WTC11 (cell line): ENCODE measurements at regions not wholly inside any gene's neighbourhood (a gene's known extent, or its start where the extent isn't known, plus 50 kb on each side); places are given as distances from the start of the nearest gene placed in this dataset.

ENCODE experiments used
- ATAC-seq: fragments of 200-7000 bp; cut with Tn5 transposase; 2 replicates; pipeline ENCODE4 v1.10.0; 2021; ENCODE audit warnings: mild to moderate bottlenecking, moderate library complexity
- CTCF ChIA-PET: fragments of 300-600 bp; sonication (Branson Sonifier 250); formaldehyde crosslinking; loops from one replicate; lab custom pipeline; 2021; ENCODE audit warnings: antibody characterized with exemption; lab: Charles Lee
- POLR2A ChIA-PET: fragments of 350-600 bp; sonication (Branson Sonifier 250); formaldehyde crosslinking; loops from one replicate; lab custom pipeline; 2021; ENCODE audit warnings: antibody characterized with exemption; lab: Charles Lee
- DNase-seq: peaks from one replicate; pipeline ENCODE4 v3.0.0; 2021; ENCODE audit warnings: low spot score
- H3K27ac Mint-ChIP-seq: 2 replicates; pipeline ENCODE4 v1.8.0; 2021; ENCODE audit warnings: mixed read lengths
- H3K27me3 Mint-ChIP-seq: 2 replicates; pipeline ENCODE4 v1.8.0; 2021; ENCODE audit warnings: low read depth, mild to moderate bottlenecking, moderate library complexity, mixed read lengths
- H3K36me3 Mint-ChIP-seq: 2 replicates; pipeline ENCODE4 v1.8.0; 2021; ENCODE audit warnings: mixed read lengths
- H3K4me1 Mint-ChIP-seq: 2 replicates; pipeline ENCODE4 v1.8.0; 2022; ENCODE audit warnings: mixed read lengths
- H3K4me3 Mint-ChIP-seq: 2 replicates; pipeline ENCODE4 v1.8.0; 2021; ENCODE audit warnings: mild to moderate bottlenecking, moderate library complexity, mixed read lengths
- H3K9me3 Mint-ChIP-seq: 2 replicates; pipeline ENCODE4 v1.8.0; 2021; ENCODE audit warnings: mixed read lengths
- AFF4 ChIP-seq: sonication (generic); formaldehyde crosslinking; IDR thresholded peaks from 2 replicates; pipeline ENCODE4 v1.8.1; 2023; ENCODE audit warnings: mild to moderate bottlenecking, missing genetic modification reagents, borderline replicate concordance
- ERG ChIP-seq: fragments of 250-450 bp; sonication (Bioruptor Pico); IDR thresholded peaks from 2 replicates; pipeline ENCODE4 v1.8.0; 2021; ENCODE audit warnings: mild to moderate bottlenecking
- ETV6 ChIP-seq: sonication (generic); formaldehyde crosslinking; IDR thresholded peaks from 2 replicates; pipeline ENCODE4 v1.8.1; 2022; ENCODE audit warnings: mild to moderate bottlenecking, missing genetic modification reagents
- NR3C1 ChIP-seq: sonication (generic); formaldehyde crosslinking; conservative IDR thresholded peaks from 2 replicates; pipeline ENCODE4 v1.8.1; 2023; ENCODE audit warnings: low read depth, mild to moderate bottlenecking, missing genetic modification reagents
- RORB ChIP-seq: fragments of 250-450 bp; sonication (Bioruptor Pico); IDR thresholded peaks from 2 replicates; pipeline ENCODE4 v1.9.0; 2021; ENCODE audit warnings: mild to moderate bottlenecking
- SP1 ChIP-seq: sonication (generic); formaldehyde crosslinking; conservative IDR thresholded peaks from 2 replicates; pipeline ENCODE4 v1.8.1; 2022; ENCODE audit warnings: missing genetic modification reagents
- USF2 ChIP-seq: sonication (generic); formaldehyde crosslinking; IDR thresholded peaks from 2 replicates; pipeline ENCODE4 v1.8.1; 2023; ENCODE audit warnings: mild to moderate bottlenecking, missing genetic modification reagents, moderate library complexity
- ZBTB43 ChIP-seq: sonication (generic); formaldehyde crosslinking; IDR thresholded peaks from 2 replicates; pipeline ENCODE4 v1.8.1; 2023; ENCODE audit warnings: mild to moderate bottlenecking, missing genetic modification reagents
- ZNF425 ChIP-seq: fragments of 250-450 bp; sonication (Bioruptor Pico); conservative IDR thresholded peaks from 2 replicates; pipeline ENCODE4 v1.9.0; 2021; ENCODE audit warnings: mild to moderate bottlenecking
- TF ChIP-seq, protein P1 (sequence below): sonication (generic); formaldehyde crosslinking; IDR thresholded peaks from 2 replicates; pipeline ENCODE4 v1.8.1; 2023; ENCODE audit warnings: mild to moderate bottlenecking, missing genetic modification reagents
- TF ChIP-seq, protein P2 (sequence below): sonication (generic); formaldehyde crosslinking; IDR thresholded peaks from 2 replicates; pipeline ENCODE4 v1.8.0; 2023; ENCODE audit warnings: missing genetic modification reagents, mild to moderate bottlenecking, borderline replicate concordance

GRCh38 chr5:54905246-54905795 is 80.1 kb downstream of the ESM1 start:
- ATAC-seq = no peak
- no peak overlapping the region for H3K4me3 Mint-ChIP-seq
- DNase-seq = no peak
- no peaks in the 10 kb centered on the region for H3K36me3 Mint-ChIP-seq
- TF ChIP-seq ERG (CRISPR knock-in tag) (no peak), ZNF425 (no peak), ETV6 (CRISPR knock-in tag) (no peak), ZBTB43 (CRISPR knock-in tag) (no peak), RORB (CRISPR knock-in tag) (no peak), USF2 (CRISPR knock-in tag) (no peak), NR3C1 (CRISPR knock-in tag) (no peak), AFF4 (no peak), SP1 (CRISPR knock-in tag) (no peak)
- TF ChIP-seq, protein P1, sequence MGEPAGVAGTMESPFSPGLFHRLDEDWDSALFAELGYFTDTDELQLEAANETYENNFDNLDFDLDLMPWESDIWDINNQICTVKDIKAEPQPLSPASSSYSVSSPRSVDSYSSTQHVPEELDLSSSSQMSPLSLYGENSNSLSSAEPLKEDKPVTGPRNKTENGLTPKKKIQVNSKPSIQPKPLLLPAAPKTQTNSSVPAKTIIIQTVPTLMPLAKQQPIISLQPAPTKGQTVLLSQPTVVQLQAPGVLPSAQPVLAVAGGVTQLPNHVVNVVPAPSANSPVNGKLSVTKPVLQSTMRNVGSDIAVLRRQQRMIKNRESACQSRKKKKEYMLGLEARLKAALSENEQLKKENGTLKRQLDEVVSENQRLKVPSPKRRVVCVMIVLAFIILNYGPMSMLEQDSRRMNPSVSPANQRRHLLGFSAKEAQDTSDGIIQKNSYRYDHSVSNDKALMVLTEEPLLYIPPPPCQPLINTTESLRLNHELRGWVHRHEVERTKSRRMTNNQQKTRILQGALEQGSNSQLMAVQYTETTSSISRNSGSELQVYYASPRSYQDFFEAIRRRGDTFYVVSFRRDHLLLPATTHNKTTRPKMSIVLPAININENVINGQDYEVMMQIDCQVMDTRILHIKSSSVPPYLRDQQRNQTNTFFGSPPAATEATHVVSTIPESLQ (CRISPR knock-in tag) = no peak
- TF ChIP-seq, protein P2, sequence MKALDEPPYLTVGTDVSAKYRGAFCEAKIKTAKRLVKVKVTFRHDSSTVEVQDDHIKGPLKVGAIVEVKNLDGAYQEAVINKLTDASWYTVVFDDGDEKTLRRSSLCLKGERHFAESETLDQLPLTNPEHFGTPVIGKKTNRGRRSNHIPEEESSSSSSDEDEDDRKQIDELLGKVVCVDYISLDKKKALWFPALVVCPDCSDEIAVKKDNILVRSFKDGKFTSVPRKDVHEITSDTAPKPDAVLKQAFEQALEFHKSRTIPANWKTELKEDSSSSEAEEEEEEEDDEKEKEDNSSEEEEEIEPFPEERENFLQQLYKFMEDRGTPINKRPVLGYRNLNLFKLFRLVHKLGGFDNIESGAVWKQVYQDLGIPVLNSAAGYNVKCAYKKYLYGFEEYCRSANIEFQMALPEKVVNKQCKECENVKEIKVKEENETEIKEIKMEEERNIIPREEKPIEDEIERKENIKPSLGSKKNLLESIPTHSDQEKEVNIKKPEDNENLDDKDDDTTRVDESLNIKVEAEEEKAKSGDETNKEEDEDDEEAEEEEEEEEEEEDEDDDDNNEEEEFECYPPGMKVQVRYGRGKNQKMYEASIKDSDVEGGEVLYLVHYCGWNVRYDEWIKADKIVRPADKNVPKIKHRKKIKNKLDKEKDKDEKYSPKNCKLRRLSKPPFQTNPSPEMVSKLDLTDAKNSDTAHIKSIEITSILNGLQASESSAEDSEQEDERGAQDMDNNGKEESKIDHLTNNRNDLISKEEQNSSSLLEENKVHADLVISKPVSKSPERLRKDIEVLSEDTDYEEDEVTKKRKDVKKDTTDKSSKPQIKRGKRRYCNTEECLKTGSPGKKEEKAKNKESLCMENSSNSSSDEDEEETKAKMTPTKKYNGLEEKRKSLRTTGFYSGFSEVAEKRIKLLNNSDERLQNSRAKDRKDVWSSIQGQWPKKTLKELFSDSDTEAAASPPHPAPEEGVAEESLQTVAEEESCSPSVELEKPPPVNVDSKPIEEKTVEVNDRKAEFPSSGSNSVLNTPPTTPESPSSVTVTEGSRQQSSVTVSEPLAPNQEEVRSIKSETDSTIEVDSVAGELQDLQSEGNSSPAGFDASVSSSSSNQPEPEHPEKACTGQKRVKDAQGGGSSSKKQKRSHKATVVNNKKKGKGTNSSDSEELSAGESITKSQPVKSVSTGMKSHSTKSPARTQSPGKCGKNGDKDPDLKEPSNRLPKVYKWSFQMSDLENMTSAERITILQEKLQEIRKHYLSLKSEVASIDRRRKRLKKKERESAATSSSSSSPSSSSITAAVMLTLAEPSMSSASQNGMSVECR (CRISPR knock-in tag) = no peak
- ChIA-PET POLR2A (interaction anchor here (1.5 kb wide), 1 partner anchor 254 kb away, joined by 3 read pairs; the partner anchor contains the start of gene GPX8), CTCF (interaction anchor here (0.8 to 7.4 kb wide), 23 partner anchors 10 to 662 kb away, joined by 3 to 137 read pairs (median 6); partner anchors contain the start of genes ESM1, GPX8 and SNX18)
- no peaks in the 10 kb centered on the region for H3K27me3 Mint-ChIP-seq
- no peaks in the 10 kb centered on the region; the same call in none of the 2 replicates for H3K4me1 Mint-ChIP-seq
- H3K9me3 Mint-ChIP-seq = no peaks in the 10 kb centered on the region
- no peak overlapping the region for H3K27ac Mint-ChIP-seq
